ENCODE measurements at regions not wholly inside any gene's neighbourhood (a gene's known extent, or its start where the extent isn't known, plus 50 kb on each side); places are given as distances from the start of the nearest gene placed in this dataset.

DNA sequence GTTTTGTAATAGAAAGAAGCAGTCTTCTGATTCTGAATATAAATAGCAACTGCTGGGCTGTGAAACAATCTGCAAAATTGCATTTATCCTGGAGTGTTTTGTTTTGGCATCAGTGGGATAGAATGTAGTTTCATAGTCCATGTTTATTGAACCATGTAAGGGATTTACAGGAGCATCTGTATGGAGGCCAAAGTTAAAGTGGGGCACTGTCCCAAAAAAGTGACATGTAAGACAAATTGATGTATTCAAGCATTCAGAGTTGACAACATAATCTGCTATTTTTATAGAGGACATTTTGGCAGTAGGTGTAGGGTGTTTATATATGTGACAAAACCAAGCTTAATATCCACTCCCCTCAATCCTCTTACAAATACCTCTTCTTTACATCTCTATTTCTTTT lies 200.5 kb upstream of the ANK2 start:
- TF ChIP-seq, protein P1, sequence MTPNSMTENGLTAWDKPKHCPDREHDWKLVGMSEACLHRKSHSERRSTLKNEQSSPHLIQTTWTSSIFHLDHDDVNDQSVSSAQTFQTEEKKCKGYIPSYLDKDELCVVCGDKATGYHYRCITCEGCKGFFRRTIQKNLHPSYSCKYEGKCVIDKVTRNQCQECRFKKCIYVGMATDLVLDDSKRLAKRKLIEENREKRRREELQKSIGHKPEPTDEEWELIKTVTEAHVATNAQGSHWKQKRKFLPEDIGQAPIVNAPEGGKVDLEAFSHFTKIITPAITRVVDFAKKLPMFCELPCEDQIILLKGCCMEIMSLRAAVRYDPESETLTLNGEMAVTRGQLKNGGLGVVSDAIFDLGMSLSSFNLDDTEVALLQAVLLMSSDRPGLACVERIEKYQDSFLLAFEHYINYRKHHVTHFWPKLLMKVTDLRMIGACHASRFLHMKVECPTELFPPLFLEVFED (CRISPR knock-in tag; conservative IDR thresholded peaks at IDR 0.05): no peak
- TF ChIP-seq, protein P2, sequence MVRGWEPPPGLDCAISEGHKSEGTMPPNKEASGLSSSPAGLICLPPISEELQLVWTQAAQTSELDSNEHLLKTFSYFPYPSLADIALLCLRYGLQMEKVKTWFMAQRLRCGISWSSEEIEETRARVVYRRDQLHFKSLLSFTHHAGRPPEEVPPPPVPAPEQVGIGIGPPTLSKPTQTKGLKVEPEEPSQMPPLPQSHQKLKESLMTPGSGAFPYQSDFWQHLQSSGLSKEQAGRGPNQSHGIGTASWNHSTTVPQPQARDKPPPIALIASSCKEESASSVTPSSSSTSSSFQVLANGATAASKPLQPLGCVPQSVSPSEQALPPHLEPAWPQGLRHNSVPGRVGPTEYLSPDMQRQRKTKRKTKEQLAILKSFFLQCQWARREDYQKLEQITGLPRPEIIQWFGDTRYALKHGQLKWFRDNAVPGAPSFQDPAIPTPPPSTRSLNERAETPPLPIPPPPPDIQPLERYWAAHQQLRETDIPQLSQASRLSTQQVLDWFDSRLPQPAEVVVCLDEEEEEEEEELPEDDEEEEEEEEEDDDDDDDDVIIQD (CRISPR knock-in tag; IDR thresholded peaks at IDR 0.05): no peak
- TF ChIP-seq, protein P3, sequence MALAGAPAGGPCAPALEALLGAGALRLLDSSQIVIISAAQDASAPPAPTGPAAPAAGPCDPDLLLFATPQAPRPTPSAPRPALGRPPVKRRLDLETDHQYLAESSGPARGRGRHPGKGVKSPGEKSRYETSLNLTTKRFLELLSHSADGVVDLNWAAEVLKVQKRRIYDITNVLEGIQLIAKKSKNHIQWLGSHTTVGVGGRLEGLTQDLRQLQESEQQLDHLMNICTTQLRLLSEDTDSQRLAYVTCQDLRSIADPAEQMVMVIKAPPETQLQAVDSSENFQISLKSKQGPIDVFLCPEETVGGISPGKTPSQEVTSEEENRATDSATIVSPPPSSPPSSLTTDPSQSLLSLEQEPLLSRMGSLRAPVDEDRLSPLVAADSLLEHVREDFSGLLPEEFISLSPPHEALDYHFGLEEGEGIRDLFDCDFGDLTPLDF (CRISPR knock-in tag; IDR thresholded peaks at IDR 0.05): no peak
- TF ChIP-seq ETS2 (tag; IDR thresholded peaks at IDR 0.05; ENCODE audit: borderline replicate concordance, poor library complexity, severe bottlenecking) (no peak), BRF1 (IDR thresholded peaks at IDR 0.05; ENCODE audit: borderline replicate concordance, extremely low read depth, insufficient read length) (no peak), FOXK2 (conservative IDR thresholded peaks at IDR 0.05 in 1 of 2, IDR thresholded peaks at IDR 0.05 in 1 of 2; ENCODE audit: low read depth in 2 of 2) (no peak), TARDBP (IDR thresholded peaks at IDR 0.05) (no peak), HMG20A (CRISPR knock-in tag; conservative IDR thresholded peaks at IDR 0.05) (no peak), HDAC6 (IDR thresholded peaks at IDR 0.05; ENCODE audit: low read depth, low read length) (no peak), POLR2AphosphoS5 (IDR thresholded peaks at IDR 0.05; ENCODE audit: control insufficient read depth, insufficient read depth, low read depth, low read length) (no peak), NCOR1 (IDR thresholded peaks at IDR 0.05) (no peak), IRF2 (CRISPR knock-in tag; IDR thresholded peaks at IDR 0.05) (no peak), ZNF431 (CRISPR knock-in tag; IDR thresholded peaks at IDR 0.05) (no peak)

More for the DNA sequence above, 200.5 kb upstream of the ANK2 start:
- H3K27me3 ChIP-seq (ENCODE audit: control insufficient read depth in 2 of 2, insufficient read depth in 2 of 2, low read length in 2 of 2): no peaks in the 10 kb centered on the region
- no TSS peak for BruUV-seq (replicated peaks)
- ATAC-seq (no peak), FAIRE-seq (no peak), DNase-seq (ENCODE audit: extremely low read depth in 1 of 4, low spot score in 3 of 4) (no peak)
- H3K79me2 ChIP-seq (ENCODE audit: control insufficient read depth, insufficient read depth, low read length): no peaks in the 10 kb centered on the region
- no peaks in the 10 kb centered on the region for H3K9me3 ChIP-seq (replicated peaks; ENCODE audit: control insufficient read depth, insufficient read depth, low read depth, low read length)
- no peaks in the 10 kb centered on the region for H3K4me1 ChIP-seq (replicated peaks in 1 of 2; ENCODE audit: control insufficient read depth in 2 of 2, insufficient read depth in 2 of 2, low read length in 2 of 2)
- H3K27ac ChIP-seq (ENCODE audit: extremely low read depth, low read depth, low read length): no peak overlapping the region
- in situ Hi-C loops (cut with MboI): no loop called here
- intact Hi-C loops (cut with micrococcal nuclease): no loop called here
- ChIA-PET POLR2A (no interaction called here), CTCF (ENCODE audit: low intra/inter-chr PET ratio) (no interaction called here)
- H3K4me3 ChIP-seq: no peak overlapping the region
- no peaks in the 10 kb centered on the region for H3K9me1 ChIP-seq (ENCODE audit: control insufficient read depth, insufficient read depth, low read length)
- H3K36me3 ChIP-seq (ENCODE audit: control insufficient read depth, insufficient read depth, low read length): no peaks in the 10 kb centered on the region
- H4K20me1 ChIP-seq (replicated peaks; ENCODE audit: control insufficient read depth, insufficient read depth, low read length): no peaks in the 10 kb centered on the region
- no peak overlapping the region for H3K4me2 ChIP-seq (ENCODE audit: insufficient read depth, low read length)
- H2AFZ ChIP-seq (ENCODE audit: low read depth, low read length): no peak overlapping the region
- no peak overlapping the region for H3K9ac ChIP-seq (ENCODE audit: insufficient read depth in 1 of 2, low read depth in 2 of 2, low read length in 2 of 2)
